HG02973 (cell line): ENCODE measurements at regions not wholly inside any gene's neighbourhood (a gene's known extent, or its start where the extent isn't known, plus 50 kb on each side); places are given as distances from the start of the nearest gene placed in this dataset.
"Not testable (repeated sequence)": the region's sequence is repeated elsewhere in the genome, so short reads cannot be mapped to it uniquely, and the experiment has no call there.

Experiments used
- ATAC-seq: cut with Tn5 transposase; IDR thresholded peaks from one replicate; pipeline ENCODE4 v1.9.1; 2021; ENCODE audit warnings: moderate library complexity; ENCODE audit not compliant: unreplicated experiment

GRCh38 chr13:89113744-89114143 is 1442.6 kb downstream of the SLITRK5 start:
- no peak for ATAC-seq

GRCh38 chr13:89115307-89115706 is 1444.1 kb downstream of the SLITRK5 start:
- ATAC-seq, result no peak

- no peak for ATAC-seq
Measured at GRCh38 chr13:89136678-89137077, 1465.5 kb downstream of the SLITRK5 start.

GRCh38 chr13:89150362-89150761 is 1479.2 kb downstream of the SLITRK5 start:
- ATAC-seq, result no peak

GRCh38 chr13:89153941-89154340 is 1482.8 kb downstream of the SLITRK5 start:
- ATAC-seq, result no peak

- no peak for ATAC-seq
Measured at GRCh38 chr13:89163096-89163495, 1491.9 kb downstream of the SLITRK5 start.

- no peak for ATAC-seq
Measured at GRCh38 chr13:89165685-89166084, 1494.5 kb downstream of the SLITRK5 start.

- ATAC-seq, result no peak
Measured at GRCh38 chr13:89169951-89170350, 1498.8 kb downstream of the SLITRK5 start.

- ATAC-seq, result no peak
Measured at GRCh38 chr13:89181041-89181440, 1509.9 kb downstream of the SLITRK5 start.

GRCh38 chr13:89199138-89199537 is 1528.0 kb downstream of the SLITRK5 start:
- ATAC-seq, result no peak

GRCh38 chr13:89204435-89204834 is 1533.3 kb downstream of the SLITRK5 start:
- ATAC-seq, result no peak

GRCh38 chr13:89205856-89206520 is 1534.8 kb downstream of the SLITRK5 start:
- no peak for ATAC-seq

- no peak for ATAC-seq
Measured at GRCh38 chr13:89212186-89212585, 1541.0 kb downstream of the SLITRK5 start.

GRCh38 chr13:89214185-89214584 is 1543.0 kb downstream of the SLITRK5 start:
- no peak for ATAC-seq

- ATAC-seq, result not testable (repeated sequence)
Measured at GRCh38 chr13:89215319-89215718, 1544.1 kb downstream of the SLITRK5 start.

GRCh38 chr13:89217813-89218212 is 1546.6 kb downstream of the SLITRK5 start:
- no peak for ATAC-seq

- no peak for ATAC-seq
Measured at GRCh38 chr13:89221557-89222158, 1550.5 kb downstream of the SLITRK5 start.

- no peak for ATAC-seq
Measured at GRCh38 chr13:89227356-89227755, 1556.2 kb downstream of the SLITRK5 start.

- ATAC-seq, result no peak
Measured at GRCh38 chr13:89238496-89238895, 1567.3 kb downstream of the SLITRK5 start.

GRCh38 chr13:89239361-89240127 is 1568.4 kb downstream of the SLITRK5 start:
- no peak for ATAC-seq

- no peak for ATAC-seq
Measured at GRCh38 chr13:89255844-89256406, 1584.8 kb downstream of the SLITRK5 start.

GRCh38 chr13:89267734-89268133 is 1596.6 kb downstream of the SLITRK5 start:
- ATAC-seq, result no peak
